ENCODE measurements at regions not wholly inside any gene's neighbourhood (a gene's known extent, or its start where the extent isn't known, plus 50 kb on each side); places are given as distances from the start of the nearest gene placed in this dataset.

DNA sequence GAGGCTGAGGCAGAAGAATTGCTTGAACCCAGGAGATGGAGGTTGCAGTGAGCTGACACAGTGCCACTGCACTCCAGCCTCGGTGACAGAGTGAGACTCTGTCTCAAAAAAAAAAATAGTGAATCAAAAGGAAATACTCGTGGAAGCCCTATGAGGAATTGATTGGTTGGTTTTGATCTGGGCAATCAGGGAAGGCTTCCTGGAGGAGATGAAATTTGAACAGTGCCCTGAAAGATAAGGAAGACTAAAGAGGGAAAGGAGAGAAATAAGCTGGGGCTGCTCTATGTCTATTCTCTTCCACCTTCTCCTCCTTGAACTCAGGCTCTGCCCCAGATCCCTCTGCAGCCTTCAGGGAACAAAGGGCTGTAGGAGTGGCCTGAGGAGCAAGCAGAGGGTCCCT lies 54.1 kb downstream of the IRF2BPL start:
- DNase-seq (ENCODE audit: low read depth in 2 of 2): no peak

DNA sequence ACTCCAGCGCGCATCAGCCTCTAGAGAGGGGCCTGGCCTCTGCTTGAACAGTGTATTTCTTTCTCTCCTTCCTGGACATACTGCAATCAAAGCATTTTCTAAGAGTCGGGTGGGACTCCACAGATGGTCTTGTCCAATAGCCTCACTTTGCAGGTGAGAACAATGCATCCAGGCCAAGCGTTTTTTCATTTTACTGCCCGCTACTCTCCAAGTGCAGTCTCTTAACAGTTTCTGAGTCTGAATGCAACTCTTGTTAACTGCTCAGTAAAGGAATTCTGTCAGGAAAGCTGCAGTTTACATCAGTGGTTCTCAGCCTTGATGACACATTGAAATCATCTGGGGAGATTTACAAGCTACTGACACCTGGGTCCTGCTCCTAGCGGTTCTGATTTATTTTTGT lies 57.0 kb downstream of the IRF2BPL start:
- no peak for DNase-seq (ENCODE audit: low read depth in 2 of 2)

DNA sequence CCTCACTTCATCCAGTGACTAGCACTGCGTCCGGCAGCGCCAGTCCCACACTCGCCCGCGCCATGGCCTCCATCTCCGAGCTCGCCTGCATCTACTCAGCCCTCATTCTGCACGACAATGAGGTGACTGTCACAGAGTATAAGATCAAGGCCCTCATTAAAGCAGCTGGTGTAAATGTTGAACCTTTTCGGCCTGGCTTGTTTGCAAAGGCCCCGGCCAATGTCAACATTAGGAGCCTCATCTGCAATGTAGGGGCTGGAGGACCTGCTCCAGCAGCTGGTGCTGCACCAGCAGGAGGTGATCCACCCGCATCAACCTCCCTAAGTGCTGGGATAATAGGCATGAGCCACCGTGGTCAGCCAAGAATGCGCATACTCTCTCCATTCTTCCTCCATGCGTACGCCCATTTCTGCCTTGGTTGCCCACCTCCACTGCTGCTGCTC lies 59.9 kb downstream of the IRF2BPL start:
- no peak for DNase-seq (ENCODE audit: low read depth in 2 of 2)

DNA sequence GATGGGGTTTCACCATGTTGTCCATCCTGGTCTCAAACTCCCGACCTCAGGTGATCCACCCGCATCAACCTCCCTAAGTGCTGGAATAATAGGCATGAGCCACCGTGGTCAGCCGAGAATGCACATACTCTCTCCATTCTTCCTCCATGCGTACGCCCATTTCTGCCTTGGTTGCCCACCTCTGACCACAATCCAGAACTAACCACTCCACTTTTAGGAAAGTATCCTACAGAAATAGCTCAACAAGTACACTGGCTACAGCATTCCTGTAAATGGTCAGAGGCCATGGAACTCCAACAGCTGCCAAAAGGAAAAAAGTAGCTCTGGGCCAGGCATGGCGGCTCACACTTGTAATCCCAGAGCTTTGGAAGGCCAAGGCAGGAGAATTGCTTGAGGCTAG lies 60.7 kb downstream of the IRF2BPL start:
- DNase-seq (ENCODE audit: low read depth in 2 of 2): no peak

DNA sequence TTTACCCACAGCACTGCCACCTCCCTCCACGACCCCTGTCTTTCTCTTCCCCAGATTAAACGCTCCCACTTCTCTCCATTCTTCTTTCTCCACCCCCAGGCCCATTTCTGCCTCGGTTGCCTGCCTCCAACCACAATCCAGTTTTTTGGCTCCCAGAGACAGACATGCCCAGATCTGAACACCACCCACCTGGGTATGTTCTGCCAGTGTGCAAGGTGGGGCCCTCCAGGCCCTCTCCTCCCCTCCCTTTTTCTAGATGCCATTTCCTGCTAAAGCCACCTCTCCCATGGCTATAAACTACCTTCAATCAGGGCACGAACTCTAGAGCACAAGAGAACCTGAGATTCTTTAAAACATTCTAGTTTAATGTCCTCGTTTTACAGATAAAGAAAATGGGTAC lies 63.3 kb downstream of the IRF2BPL start:
- DNase-seq (ENCODE audit: low read depth in 2 of 2): no peak

DNA sequence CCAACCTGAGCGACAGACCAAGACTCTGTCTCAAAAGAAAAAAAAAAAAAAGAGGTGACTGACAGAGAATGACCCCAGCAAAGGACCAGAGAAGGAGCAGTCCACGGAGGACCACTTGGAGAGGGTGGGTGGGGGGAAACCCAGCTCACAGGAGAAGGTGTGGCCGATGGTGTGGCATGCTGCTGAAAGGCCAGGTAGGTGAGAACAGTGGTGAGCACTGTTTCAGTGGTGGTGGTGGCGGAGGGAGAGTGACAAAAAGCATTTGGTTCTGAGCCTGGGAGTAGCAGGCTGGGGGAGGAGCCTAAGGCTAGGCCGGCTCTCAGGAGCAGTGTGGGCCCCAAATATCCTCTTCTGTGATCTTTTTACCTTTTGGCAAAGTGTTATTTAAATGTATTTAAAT lies 63.8 kb downstream of the IRF2BPL start:
- DNase-seq (ENCODE audit: low read depth in 2 of 2): no peak

DNA sequence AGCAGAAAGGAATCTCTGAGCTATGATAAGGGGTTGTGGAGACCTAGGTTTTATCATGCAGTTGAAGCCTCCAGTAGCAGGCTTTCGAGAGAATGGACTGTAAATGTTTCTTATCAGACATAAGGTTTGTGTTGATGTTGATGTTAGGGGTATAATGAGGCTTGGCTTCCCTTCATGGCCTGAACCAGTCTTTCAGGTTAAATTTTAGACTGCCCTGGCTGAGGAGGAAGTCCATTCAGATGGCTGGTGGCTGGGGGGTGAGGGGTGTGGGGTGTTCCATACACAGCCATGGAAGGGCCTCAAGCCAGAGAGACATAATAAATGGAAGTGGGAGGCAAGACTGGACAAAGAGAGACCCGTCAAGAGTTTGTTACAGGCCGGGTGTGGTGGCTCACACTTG lies 65.1 kb downstream of the IRF2BPL start:
- no peak for DNase-seq (ENCODE audit: low read depth in 2 of 2)

DNA sequence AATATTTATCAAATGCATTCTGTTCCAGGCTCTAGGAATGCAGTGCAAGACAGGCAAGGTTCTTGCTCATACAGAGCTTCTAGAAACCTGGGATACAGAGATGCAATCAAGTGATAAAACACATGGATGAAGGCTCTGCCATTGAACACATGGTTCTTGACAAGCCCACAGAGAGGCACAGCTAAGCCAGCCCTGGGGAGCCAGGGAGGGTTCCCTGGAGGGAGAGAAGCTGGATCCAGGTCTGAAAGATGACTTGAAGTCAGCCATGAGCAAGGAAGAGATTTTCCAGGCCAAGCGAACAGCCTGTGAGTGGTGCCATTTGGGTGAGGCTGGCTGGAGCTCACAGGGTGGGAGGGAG lies 66.2 kb downstream of the IRF2BPL start:
- no peak for DNase-seq (ENCODE audit: low read depth in 2 of 2)

DNA sequence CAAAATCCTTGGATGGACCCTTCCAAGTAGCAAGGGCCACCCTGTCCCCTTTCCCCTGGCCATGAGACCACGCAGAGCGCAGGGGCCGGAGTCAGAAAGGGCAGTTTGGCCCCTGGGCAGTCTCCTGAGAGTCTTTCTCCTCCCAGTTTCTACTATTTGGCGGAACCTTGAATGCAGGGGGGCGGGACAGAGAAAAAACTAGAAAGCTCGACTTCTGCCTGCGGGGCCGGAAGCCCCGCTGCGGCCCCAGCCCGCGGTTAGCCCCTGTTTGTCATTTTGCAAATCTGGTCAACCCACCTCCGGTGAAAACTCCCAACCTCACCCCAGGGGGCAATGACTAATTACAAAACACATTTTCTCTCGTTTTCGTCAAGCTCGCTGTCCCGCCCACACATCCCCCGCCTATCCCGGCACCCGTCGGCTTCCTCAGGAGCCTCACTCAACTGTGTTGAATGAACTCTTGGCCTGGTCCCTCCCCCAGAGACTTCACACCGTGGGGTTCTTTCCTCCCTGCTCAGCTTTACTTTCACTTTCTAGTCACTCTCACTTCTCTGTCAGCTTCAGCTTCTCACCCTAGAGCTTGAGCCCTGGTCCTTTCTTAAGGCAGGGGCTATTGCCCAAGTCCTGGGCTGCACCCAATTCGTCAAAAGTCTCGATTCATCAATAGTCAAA lies 66.7 kb downstream of the IRF2BPL start:
- peak; percentile 98 to 99 for DNase-seq (ENCODE audit: low read depth in 2 of 2)

DNA sequence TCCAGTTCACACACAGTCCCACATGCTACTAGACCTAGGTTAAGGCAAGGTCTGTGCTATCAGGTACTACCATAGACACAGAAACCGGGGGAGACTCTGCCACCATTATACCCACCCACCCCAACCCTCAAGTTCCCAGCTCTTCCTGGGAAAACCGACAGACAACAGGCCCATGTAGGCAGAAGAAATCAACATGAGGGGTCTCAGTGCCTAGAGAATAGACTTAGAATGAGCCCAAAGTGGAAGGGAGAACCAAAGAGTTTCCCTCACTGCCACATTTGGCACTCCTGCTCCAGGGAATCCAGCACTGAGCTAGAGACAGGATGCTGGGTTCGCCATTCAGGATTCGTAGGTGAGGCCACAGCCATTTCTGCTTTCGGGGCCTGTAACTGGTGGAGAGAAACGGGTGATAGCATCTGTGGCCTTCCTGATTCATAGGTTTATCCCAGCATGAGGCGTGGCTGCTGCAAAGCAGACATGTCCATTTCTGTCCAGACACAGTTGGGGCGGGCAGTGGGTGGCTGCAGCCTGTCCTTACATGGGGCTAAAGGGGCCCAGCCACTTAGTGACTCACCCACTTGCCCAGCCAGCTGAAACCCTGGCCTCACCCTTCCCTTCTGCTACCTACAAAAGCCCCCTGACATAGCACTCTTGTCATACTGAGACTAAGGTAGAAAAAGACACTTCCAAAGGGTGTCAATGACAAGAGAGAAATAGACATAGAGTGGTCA lies 69.4 kb downstream of the IRF2BPL start:
- DNase-seq (ENCODE audit: low read depth in 2 of 2): no peak

DNA sequence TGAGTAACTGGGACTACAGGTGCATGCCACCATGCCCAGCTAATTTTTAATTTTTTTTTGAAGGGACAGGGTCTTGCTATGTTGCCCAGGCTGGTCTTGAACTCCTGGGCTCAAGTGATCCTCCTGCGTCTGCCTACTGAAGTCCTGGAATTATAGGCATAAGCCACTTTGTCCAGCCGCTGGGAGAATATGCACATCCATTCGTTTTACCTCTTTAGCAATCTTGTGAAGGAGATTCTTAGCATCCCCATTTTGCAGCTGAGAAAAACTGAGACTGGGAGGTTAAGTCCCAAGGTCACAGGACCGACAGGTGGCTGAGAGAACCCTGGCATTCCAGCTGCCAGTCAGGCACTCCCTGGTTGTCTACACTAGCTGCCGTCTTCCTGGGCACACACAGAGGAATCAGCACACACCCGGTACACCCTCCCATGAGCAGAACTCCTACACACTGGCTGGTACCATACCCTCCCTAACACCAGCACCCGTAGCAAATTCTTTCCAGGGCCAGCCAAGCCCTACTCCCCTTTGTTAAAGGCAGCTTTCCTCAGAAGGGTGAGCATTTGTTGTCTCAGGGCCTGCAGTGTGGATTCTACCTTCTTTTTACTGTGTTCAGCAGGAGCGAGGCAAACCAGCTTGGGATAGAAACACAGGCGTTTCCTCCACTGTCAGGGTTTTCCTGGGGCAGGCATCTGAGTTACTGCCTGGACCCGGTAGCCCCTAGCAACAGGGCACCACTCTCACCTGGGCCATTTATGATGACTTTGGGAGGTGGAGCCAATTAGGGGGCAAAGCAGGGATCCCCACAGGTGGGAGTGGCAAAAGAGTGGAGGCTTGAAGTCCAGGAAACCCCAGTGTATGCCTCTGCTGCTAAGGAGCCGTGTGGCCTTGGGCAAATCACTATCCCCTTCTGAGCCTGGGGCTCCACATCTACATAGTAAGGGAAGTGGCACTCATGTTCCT lies 70.2 kb downstream of the IRF2BPL start:
- no peak for DNase-seq (ENCODE audit: low read depth in 2 of 2)

DNA sequence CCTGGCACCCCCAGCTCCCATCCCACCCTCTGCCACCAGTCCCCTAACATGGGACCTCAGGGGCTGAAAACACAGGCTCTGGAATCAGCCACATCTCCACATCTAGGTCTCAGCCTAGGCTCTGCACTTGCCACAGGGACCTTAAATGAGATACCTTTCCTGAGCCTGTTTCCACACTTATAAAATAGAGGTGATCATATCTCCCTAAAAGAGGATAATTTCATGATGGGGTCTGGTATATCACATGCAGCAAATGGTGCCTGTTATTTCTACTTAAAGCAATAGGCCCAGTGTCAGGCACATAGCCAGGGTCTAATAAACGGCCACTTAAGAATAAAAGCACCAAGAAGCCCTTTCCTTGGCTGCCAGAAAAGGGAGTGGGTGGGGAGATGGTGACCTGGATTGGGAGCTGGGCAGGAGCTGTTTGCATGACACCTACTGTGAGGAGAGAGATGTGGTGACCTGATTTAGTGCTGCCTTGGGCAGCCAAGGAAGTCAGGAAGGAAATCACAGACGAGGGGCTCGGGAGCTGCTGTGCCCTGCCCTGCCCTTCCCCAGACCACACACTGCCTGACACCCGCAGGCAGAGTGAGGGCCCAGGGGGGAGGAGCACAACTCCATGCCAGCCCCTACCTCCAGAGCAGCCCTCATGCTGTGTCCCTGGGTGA lies 71.2 kb downstream of the IRF2BPL start:
- DNase-seq (ENCODE audit: low read depth in 2 of 2): no peak

DNA sequence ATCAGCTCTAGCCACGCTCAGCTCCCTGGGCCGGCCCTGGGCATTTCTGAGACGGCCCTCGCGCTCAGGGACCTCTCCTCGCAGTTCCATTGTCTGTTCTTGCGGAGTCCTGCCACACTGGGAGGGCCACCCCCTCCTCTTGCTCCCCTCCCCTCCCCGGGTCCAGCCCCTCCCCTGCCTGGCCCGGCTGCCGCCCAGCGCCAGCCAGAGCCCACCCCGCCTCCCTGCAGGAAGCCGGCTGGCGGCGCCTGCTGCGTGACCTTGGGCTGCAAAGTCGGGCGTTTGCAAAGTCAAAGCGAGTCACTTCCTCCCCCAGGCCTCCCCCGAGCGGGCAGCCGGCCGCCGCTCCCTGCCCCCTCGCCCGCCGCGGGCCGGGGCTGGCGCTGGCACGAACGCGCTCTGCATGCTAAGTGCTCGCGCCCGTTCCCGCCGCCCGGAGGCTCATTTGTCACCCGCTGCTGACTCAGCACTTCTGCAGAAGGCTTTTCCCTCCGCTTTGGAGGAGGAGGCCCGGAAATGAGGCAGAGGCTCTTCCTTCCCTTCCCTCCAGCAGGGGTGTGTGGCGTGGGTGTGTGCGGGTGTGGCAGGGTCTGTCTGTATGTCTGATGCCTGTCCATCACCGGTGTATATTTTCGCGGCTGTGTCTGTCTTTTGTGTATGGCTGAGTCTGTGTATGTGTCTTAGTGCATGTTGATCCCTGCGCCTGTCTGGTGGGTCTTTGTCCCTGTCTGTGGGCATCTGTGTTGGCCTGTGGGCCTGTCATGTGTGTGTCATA lies 72.0 kb downstream of the IRF2BPL start:
- DNase-seq (ENCODE audit: low read depth in 2 of 2): peak; percentile 89

DNA sequence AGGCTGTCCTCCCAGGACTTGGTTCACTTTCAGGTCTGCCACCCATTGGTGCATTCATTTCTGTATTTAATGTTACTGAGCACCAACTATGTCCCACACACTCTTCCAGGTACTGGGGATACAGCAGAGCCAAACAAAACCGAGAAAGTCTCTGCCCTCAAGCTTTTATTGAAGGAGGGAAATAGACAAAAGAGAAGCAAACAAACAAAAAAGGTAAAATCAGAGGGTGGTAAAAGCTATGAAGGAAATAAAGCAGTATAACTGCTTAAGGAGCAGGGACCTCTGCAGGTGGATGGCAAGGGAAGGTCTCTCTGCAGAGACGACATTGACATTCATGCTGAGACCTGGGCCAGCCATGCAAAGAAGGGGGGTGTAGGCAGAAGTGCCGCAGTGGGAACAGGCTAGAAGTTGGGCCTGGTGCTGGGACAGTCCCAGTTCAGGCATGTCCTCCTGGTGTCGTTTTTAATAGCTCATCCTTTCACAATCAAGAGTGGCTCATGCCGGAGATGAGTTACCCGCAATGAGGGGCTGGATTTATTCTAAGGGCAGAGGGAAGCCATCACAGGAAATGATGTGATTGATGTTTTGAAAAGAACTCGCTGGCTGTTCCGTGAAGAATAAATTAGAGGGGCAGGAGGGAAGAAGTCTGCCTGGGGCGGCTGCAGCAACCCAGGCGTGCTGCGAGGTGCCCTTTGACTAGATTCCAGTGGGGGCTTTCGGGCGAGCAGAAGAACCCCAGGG lies 72.8 kb downstream of the IRF2BPL start:
- DNase-seq (ENCODE audit: low read depth in 2 of 2): peak; percentile 26 to 40

DNA sequence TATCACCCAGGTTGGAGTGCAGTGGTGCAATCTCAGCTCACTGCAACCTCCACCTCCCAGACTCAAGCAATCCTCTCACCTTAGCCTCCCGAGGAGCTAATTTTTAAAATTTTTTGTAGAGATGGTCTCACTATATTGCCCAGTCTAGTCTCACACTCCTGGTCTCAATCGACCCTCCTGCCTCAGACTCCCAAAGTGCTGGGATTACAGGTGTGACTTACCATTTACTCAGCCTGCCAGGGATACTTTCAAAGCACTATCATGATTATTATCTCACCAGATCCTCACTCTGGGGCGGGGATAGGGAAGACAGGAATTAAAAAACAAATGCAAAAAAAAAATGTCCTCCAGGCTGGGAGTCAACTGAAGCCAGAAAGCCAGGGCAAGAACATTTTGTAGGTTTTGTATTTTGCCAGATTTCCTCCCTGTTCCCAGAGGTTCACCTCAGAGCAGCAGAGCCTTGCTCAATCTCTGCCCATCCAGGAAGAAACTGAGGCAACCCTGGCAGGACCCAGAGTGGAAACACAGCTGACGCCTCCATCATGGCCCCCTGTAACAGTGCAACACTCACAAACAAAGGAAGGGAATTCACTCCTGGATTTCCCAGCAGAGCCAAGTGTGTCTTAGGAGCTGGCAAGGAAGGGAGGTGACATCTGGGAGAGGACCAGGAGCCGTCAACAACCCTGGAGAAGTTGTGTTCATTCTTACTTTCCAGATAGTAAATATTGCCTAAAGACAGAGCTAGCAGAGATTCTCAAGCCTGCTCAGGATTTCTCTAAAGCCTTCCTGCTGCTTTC lies 73.9 kb downstream of the IRF2BPL start:
- DNase-seq (ENCODE audit: low read depth in 2 of 2): no peak

DNA sequence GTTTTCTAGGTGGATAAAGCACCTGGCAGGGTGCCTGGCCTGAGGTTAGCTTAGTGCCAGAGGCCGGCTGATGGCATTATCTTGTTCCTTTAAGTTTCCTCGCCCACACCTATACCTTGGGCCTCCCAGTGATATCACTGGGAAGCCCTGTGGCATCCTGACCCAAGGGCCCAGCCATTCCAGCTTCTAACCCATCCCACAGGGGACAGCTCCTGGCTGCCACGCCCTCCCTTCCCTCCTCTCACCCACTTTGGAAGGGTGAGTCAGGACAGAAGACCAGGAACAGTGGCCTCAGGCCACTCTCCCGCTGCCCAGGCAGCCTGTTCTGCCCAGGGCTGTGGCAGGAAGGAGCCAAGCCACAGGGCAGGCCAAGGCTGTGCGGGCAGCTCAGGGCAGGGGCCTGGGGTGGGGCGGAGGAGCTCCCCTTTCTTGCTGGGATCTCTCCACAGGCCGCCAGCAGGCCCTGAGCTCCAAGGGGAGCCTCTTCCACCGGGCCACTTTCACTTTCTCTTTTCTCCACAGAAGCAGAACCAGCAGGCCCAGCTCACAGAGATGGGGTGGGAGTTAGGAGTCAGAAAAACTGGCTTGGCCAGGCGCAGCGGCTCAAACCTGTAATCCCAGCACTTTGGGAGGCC lies 75.1 kb downstream of the IRF2BPL start:
- DNase-seq (ENCODE audit: low read depth in 2 of 2): peak; percentile 34 to 39

DNA sequence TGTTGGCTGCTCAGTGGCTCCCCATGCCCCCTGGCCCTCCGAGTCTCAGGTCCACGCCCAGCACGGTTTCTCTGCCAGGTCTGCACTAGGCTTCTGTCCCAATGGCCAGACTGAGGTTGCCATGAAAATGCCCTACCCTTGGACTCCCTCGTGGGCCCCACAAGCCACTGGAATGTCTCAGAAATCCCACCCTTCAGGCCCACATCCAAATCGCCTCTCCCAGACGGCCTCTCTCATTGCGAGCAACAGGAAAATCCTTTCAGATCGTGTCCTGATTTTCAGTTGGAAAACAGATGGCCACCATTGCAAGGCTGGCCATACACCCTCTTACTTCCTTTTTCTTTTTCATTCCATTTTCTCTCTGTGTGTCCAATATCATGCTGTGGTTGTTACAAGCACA lies 77.3 kb downstream of the IRF2BPL start:
- no peak for DNase-seq (ENCODE audit: low read depth in 2 of 2)

DNA sequence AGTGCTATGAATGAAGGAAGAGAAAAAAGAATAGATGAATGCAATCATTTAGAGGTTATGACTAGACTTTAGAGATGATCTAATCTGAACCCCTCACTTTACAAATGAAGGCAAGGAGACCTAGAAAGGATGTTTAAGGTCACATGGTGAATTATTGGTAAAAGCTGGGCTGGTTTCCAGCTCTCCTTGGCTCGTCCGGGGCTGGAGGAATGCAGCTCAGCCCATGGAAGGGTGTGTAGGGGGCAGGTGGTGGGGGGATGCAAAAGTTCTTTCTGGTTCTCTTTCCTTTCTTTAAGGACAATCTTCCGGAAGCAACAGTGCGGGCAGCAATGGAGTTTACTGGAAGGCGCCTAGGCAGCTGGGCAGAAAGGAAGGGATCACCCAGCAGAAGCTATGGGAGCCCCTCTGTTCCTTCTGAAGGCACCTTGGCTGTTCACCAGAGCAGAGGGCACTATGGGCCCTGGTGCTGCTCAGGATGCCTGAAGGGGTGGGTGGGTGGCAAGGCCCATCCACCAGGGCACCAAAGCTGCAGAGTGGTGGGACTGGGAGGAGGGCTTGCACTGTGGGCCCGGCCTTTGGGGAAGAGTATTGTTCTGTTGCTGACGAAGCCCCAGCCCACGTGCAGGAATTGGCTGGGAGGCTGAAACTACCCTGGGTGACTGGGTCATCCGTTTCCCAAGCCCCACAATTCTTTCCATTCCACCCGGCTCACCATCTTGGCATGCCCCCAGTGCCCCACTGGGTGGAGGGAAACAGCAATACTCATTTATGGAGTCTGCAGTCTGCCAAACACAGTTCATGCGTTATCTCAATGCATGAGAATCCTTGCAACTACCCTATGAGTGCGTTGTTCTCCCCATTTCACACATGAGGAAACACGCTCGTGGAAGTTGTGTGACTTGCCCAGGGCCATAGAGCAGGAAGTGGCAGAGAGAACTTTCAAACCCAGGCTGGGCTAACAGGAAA lies 78.2 kb downstream of the IRF2BPL start:
- no peak for DNase-seq (ENCODE audit: low read depth in 2 of 2)

Data from stimulated activated CD8-positive, alpha-beta memory T cell treated with anti-CD3 and anti-CD28 coated beads, Interleukin-7, amount 100 ng/mL, for 4 hours (primary cell).